NCI-H128 (cell line): ENCODE measurements at regions not wholly inside any gene's neighbourhood (a gene's known extent, or its start where the extent isn't known, plus 50 kb on each side); places are given as distances from the start of the nearest gene placed in this dataset.

Source experiments
- DNase-seq: peaks from one replicate; lab custom pipeline; 2025; ENCODE audit not compliant: unreplicated experiment; lab: John Stamatoyannopoulos, UW

DNA sequence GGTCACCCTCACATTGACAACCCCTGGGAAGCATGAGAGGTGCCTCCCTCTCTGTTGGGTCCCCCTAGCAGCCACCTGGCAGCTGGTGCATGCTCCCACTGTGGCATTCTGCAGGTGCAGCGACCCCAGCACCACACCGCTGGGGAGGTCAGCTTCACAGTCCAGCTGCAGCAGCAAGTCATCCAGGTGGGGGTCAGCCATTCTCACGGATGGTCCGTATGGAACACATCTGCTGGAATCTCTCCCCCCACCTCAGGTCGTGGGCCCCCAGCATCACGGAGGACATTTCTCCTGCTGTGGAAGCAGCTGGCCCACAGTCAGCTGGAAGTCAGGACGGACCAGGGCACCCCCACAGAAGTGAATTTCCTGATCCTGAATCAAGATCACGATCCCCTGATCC, 201.3 kb downstream of the COG6 start:
- no peak for DNase-seq

DNA sequence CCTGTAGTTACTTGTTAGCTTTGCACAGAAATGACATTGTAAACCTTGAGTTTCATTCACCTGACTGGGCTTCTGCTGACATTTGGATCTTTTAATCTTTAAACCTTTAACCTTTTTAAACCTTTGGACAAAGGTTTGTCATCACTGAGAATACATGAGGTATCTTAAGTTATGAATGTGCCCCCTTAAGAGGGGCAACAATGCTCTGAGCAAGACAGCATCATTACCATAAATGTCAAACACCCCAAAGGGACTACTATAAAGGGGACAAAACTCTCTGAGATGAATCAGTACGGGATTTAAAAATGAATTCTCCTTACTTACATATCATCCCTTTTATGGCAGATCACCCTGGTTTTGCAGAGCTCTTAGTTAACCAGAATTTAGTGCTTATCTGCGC, 203.3 kb downstream of the COG6 start:
- no peak for DNase-seq

- no peak for DNase-seq
These were observed 204.4 kb downstream of the COG6 start for GRCh38 chr13:39859898-39860297.

GRCh38 chr13:39862900-39863299, 207.4 kb downstream of the COG6 start:
- no peak for DNase-seq

DNA sequence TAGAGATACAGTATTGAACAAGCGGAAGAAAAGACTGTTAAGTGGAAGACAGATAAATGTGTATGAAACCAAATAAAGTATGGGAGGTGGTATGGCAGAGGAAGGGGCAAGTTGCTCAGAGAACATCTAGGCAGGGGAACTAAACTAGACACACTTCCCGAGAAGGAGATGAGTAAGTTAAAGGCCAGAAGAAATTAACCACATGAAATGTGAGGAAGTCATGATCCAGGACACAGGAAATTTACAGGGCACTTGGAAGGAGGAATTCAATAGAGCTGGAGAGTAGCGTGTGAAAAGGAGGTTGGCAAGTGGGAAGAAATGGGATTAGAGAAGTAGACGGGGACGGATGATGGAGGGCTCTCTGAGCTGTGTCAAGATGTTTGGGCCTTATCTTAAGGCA, 208.8 kb downstream of the COG6 start:
- no peak for DNase-seq

- DNase-seq = no peak
These were observed 211.3 kb downstream of the COG6 start for GRCh38 chr13:39866722-39867121.

- no peak for DNase-seq
These were observed 212.3 kb downstream of the COG6 start for GRCh38 chr13:39867807-39868206.

DNA sequence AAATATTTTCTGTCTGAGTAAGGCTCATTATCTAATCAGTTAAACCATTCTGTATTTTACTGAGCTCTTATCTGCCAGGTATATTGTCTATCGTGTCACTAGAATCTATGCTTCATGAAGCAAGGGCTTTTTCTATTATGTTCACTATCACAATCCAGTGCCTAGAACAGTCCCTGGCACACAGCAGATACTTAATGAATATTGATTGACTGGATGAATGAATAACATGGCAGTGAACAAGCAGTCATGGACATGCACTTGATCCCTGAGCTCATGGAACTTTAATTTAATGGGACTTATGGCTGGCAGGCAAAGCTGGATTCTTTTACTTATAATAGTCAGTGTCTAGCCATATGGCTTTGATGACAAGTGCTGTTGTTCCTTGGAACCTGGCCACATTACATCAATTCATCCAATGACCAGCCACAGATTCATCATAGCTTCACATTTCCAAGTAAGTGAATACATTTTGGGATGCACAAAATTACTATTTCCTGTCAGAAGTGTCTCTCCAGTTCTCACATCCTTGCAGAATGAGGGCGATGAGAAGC, 214.8 kb downstream of the COG6 start:
- DNase-seq = no peak

GRCh38 chr13:39874331-39875053, 219.0 kb downstream of the COG6 start:
- peak; percentile 6 for DNase-seq

DNA sequence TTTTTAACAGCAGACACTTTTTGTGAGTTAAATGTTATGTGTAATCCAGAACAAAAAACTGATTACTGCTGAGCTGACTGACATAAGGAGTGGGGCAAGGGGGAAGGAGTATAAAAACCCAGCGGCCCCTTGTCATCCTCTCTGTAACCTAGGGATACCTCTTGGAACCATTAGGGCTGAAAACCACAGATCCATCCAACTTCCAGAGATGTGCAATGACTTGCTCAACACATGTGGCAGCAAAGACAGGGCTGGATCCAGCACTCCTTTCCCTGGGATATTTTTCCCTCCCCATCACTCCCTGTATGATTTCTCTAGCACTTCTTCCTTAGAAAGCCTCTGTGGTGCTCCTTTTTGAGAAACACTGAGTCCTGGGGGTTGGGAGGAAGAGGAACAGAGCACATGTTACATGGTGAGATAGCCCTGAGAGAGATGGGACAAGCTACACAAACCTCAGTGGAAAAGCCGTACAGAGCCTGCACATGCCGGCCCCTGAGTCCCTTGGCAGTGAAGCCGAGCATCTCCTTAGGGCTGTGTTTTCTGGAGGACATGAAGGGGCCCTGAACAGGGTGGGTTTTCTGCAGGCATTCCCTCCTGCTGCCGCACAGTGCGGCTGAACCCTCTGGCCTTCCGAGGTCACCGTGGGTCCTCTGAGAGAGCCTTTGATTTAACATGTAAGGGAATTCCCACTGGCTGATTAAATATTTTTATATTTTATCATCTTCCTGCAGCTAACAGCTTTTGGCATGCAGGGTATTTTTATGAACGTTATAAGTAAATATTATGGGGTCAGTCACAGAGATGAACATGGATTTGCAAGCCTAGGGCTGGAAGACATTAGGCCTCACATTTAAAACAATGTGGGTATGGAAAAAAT, 219.9 kb downstream of the COG6 start:
- no peak for DNase-seq

DNA sequence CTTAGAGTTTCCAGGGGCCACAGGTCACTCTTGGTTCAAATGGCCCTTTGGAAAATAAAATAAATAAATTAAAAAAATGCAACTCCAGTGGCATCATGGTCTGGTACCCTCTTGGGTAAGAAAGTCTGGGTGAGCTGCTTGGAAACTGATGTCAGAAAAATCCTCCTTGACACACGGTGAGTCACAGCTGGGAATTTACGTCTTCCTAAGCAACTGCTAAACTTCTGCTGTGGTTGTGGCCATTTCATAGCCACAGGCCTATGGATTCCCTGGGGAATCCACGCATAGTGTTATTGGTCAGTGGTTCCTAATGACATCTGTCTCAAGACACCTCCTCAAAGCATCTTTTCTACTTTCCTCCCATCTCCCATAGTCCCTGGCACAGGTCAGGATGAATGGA, 220.8 kb downstream of the COG6 start:
- no peak for DNase-seq

DNA sequence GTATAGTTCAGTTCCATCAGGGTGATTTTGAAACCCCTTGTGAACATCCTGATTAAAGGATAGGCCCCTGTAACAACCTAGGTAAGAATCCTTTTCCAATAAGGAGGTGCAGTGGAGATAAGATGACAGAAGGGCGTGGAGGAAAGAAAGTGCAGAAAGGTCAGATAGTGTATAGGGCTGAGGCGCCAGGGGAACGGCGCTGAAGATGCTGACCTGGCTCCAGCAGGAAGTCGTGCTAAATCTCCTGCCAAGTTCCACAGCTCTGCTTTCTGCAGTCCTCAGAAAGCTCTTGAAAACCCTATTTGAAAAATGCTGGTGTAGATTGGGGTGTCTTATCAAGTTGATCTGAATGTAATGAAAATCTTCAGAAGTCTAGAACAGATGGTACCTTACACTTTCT, 221.7 kb downstream of the COG6 start:
- no peak for DNase-seq

DNA sequence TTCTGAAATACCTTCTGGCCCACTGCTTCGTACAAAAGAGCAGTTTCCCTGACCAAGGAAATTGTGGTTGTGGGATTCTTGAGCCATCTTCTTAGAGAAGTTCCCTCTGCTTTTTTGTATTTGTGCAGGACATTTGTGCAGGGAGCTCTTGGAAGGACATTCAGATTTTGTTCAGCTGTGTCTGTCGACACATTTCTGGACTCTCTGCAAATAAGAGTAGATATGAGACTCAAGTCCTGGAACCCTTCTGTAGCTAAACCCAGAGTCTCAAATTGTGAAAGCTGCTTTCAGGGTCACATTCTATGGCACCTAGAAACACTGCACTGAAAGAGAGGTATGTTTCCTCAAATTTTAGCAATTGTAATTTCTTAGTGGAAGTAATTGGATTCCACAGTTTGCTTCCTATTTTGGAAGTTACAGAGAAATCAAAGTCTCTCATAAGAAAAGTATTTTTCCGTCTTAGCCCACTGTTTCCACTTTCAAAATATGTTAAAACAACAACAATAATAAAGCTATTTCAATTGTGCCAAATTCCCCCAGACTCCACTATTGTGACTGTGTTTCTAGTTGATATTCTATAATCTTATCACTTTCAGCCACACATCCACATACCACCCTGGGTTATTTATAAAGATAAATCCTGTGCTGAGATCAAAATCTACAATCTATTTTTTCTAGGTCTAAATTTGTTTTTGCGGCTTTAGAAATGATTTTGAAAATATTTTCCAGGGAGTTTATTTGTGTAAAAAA, 224.0 kb downstream of the COG6 start:
- no peak for DNase-seq

GRCh38 chr13:39881383-39881782, 225.9 kb downstream of the COG6 start:
- DNase-seq = no peak

DNA sequence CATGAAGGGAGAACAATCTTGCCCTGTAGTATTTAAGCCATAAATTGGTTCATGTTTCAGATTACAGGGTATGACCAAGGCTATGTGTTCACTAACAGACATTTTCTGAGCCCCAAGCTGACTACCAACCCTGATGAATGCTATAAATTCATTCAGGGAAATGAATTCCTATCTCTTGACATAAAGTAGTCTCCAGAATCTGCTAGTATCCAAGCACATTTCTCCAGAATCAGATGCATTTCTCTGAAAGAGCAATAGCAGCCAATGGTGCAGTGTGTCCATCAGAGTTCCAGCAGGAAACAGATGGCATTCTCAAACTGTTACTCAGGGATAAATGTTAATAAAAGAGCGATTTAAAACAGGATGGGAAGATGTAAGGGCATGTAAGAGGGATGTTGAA, 226.4 kb downstream of the COG6 start:
- no peak for DNase-seq

GRCh38 chr13:39884166-39884565, 228.7 kb downstream of the COG6 start:
- DNase-seq = no peak

DNA sequence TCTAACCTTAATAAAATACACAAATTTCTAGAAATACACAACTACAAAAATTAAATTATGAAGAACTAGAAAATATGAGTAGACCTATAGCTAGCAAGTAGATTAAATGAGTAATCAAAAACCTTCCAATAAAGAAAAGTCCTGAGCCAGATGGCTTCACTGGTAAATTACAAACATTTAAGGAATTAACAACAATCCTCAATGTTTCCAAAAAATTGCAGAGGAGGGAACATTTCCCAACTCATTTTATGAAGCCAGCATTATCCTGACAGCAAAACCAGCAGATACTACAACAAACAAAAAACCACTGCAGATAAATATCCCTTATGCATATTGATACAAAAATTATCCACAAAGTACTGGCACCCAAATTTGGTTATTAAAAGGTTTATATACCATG, 230.9 kb downstream of the COG6 start:
- DNase-seq = no peak

DNA sequence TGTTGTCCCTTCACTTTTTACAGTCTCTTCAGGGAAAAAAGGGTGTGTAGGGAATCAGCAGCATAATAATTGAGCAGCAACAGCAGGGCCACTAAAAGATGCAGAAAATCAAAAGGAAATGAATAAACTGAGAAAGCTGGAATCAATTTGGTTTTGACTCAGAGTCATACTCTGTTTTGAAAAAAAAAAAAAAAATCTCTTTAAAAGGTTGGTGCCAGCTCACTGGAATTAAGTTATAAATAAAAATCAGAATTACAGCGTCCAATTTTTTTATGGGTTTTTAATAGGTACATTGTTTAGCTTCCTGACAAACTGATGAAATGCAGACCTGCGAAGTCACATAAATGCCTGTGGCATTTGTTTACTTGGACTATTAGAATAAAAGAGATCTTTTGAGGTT, 231.9 kb downstream of the COG6 start:
- no peak for DNase-seq

- no peak for DNase-seq
These were observed 233.7 kb downstream of the COG6 start for GRCh38 chr13:39888865-39889810.

- no peak for DNase-seq
These were observed 235.1 kb downstream of the COG6 start for GRCh38 chr13:39890537-39890936.
